Prostate gland (tissue), 2 donors: ENCODE measurements at regions not wholly inside any gene's neighbourhood (a gene's known extent, or its start where the extent isn't known, plus 50 kb on each side); places are given as distances from the start of the nearest gene placed in this dataset.

ENCODE experiments used
- DNase-seq: peaks from one replicate; pipeline ENCODE4 v3.0.0-alpha.2; 2019; ENCODE audit warnings: low spot score
- H3K27ac ChIP-seq, 2 donors: fragments of 200-600 bp; sonication (generic); 2 replicates each; pipeline ENCODE4 v1.5.1; 2017 to 2019
- H3K27me3 ChIP-seq: fragments of 200-600 bp; sonication (generic); replicated peaks from 2 replicates; pipeline ENCODE4 v1.5.1; 2019; ENCODE audit not compliant: insufficient read depth
- H3K36me3 ChIP-seq, 2 donors: fragments of 200-600 bp; sonication (generic); 1 replicate in 1 of 2; 2 replicates in 1 of 2; pipeline versions ENCODE4 v1.5.1 to v1.8.1; 2017 to 2019
- H3K4me1 ChIP-seq: fragments of 200-600 bp; sonication (generic); replicated peaks from 2 replicates; pipeline ENCODE4 v1.5.1; 2019
- H3K4me3 ChIP-seq, 2 donors: fragments of 200-600 bp; sonication (generic); 2 replicates each; pipeline ENCODE4 v1.5.1; 2017 to 2019
- H3K9me3 ChIP-seq: fragments of 200-600 bp; sonication (generic); 2 replicates; pipeline ENCODE4 v1.5.1; 2017
- CTCF ChIP-seq, 4 experiments: fragments of 200-600 bp in 2 of 4; fragments of 450-650 bp in 2 of 4; sonication (generic) in 2 of 4; IDR thresholded peaks; 1 replicate in 3 of 4; 2 replicates in 1 of 4; pipeline ENCODE4 v1.5.1; 2016 to 2019; ENCODE audit warnings: antibody characterized with exemption in 4 of 4, mild to moderate bottlenecking in 2 of 4, moderate library complexity in 2 of 4
- POLR2A ChIP-seq: fragments of 450-650 bp; IDR thresholded peaks from one replicate; pipeline ENCODE4 v1.6.1; 2016; ENCODE audit warnings: antibody characterized with exemption, mild to moderate bottlenecking
- POLR2AphosphoS5 ChIP-seq: sonication (generic); formaldehyde crosslinking; IDR thresholded peaks from one replicate; pipeline ENCODE4 v1.6.1; 2017; ENCODE audit warnings: antibody characterized with exemption
- WGBS: methylation state at CpG from one replicate; pipeline ENCODE4 v1.1.5; 2018; 5-methylcytosine and 5-hydroxymethylcytosine counted together
- intact Hi-C: fragments of 100-400 bp; cut with DNase I; formaldehyde crosslinking; loops from one replicate; pipeline ENCODE4 v1.14.2; 2022

GRCh38 chr3:72481542-72481941 is 366.7 kb downstream of the SHQ1 start:
- Histone ChIP-seq H3K4me3 (no peak overlapping the region), H3K36me3 (no peaks in the 10 kb centered on the region), H3K9me3 (no peaks in the 10 kb centered on the region), H3K4me1 (peaks cover 3% of the 10 kb centered on the region), H3K27me3 (no peaks in the 10 kb centered on the region), H3K27ac (no peak overlapping the region)
- no peak for DNase-seq
- TF ChIP-seq CTCF (IDR thresholded peaks at IDR 0.05) (no peak), POLR2AphosphoS5 (no peak), POLR2A (no peak)
- 97% methylated on average over 4 of the region's 4 CpGs for WGBS
- intact Hi-C loops = loop anchor here (10.0 kb wide), 1 partner anchor 183 kb away; no protein-coding TSS in a partner anchor

- no peaks in the 10 kb centered on the region for H3K36me3 ChIP-seq
- no peak overlapping the region for H3K4me3 ChIP-seq
- H3K4me1 ChIP-seq = peaks cover 3% of the 10 kb centered on the region
- intact Hi-C loops = loop anchor here (10.0 kb wide), 1 partner anchor 184 kb away; no protein-coding TSS in a partner anchor
- no peak for DNase-seq
- TF ChIP-seq CTCF (IDR thresholded peaks at IDR 0.05) (no peak), POLR2AphosphoS5 (no peak), POLR2A (no peak)
- no peaks in the 10 kb centered on the region for H3K27me3 ChIP-seq
- H3K27ac ChIP-seq = no peak overlapping the region
- H3K9me3 ChIP-seq = no peaks in the 10 kb centered on the region
These were observed 367.9 kb downstream of the SHQ1 start for GRCh38 chr3:72480366-72480765.

GRCh38 chr3:72479651-72480215 is 368.5 kb downstream of the SHQ1 start:
- Histone ChIP-seq H3K36me3 (no peaks in the 10 kb centered on the region), H3K4me1 (peaks cover 3% of the 10 kb centered on the region), H3K4me3 (no peak overlapping the region), H3K27me3 (no peaks in the 10 kb centered on the region), H3K9me3 (no peaks in the 10 kb centered on the region), H3K27ac (no peak overlapping the region)
- DNase-seq = no peak
- TF ChIP-seq POLR2A (no peak), POLR2AphosphoS5 (no peak), CTCF (IDR thresholded peaks at IDR 0.05) (no peak)
- intact Hi-C loops = loop anchor here (10.0 kb wide), 1 partner anchor 185 kb away; no protein-coding TSS in a partner anchor
- 96% methylated on average over 2 of the region's 2 CpGs for WGBS

DNA sequence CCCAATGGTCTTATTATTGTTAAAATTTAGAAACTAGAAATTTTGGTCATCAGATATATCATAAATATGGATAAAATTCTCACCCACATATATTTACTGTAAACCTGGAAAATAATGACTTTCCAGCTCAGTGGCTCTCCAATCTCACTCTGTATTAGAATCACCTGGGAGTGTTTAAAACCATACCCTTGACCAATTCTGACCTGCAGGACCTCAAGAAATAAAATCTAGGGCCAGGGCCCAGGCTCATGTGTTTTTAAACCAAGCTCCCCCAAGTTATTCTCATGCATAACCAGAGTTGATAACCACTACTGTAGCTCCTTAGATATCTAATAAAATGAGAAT is 372.1 kb downstream of the SHQ1 start:
- H3K4me3 ChIP-seq = no peak overlapping the region
- intact Hi-C loops = no loop called here
- no peak overlapping the region for H3K27ac ChIP-seq
- DNase-seq = no peak
- no peaks in the 10 kb centered on the region for H3K4me1 ChIP-seq
- H3K27me3 ChIP-seq = no peaks in the 10 kb centered on the region
- no peaks in the 10 kb centered on the region for H3K36me3 ChIP-seq
- TF ChIP-seq POLR2A = no peak
- TF ChIP-seq POLR2AphosphoS5 = no peak
- no peak for TF ChIP-seq CTCF (IDR thresholded peaks at IDR 0.05)
- H3K9me3 ChIP-seq = no peaks in the 10 kb centered on the region
